IMR-90 (cell line): ENCODE measurements at regions not wholly inside any gene's neighbourhood (a gene's known extent, or its start where the extent isn't known, plus 50 kb on each side); places are given as distances from the start of the nearest gene placed in this dataset.

Experiments used
- ATAC-seq: fragments of 200-7000 bp; cut with Tn5 transposase; 2 replicates; pipeline ENCODE4 v1.9.1; 2020; ENCODE audit warnings: low read depth, mild to moderate bottlenecking, moderate library complexity
- BruUV-seq: library from RNA; stranded (reverse); fragments of 400-500 nt; replicated peaks from 2 replicates; lab custom pipeline; 2021; lab: Mats Ljungman, UMichigan
- CTCF ChIA-PET: fragments of 300-600 bp; formaldehyde crosslinking; extraction: SDS; loops from one replicate; lab custom pipeline; 2021; ENCODE audit warnings: antibody characterized with exemption; lab: Yijun Ruan, JAX
- POLR2A ChIA-PET: fragments of 300-600 bp; sonication (Branson Sonifier 250); formaldehyde crosslinking; loops from one replicate; lab custom pipeline; 2022; ENCODE audit warnings: antibody characterized with exemption; ENCODE audit not compliant: unreplicated experiment; lab: Charles Lee
- DNase-seq: peaks from one replicate; pipeline ENCODE4 v3.0.0; 2013
- H2AFZ ChIP-seq: replicated peaks from 2 replicates; pipeline ENCODE3; 2013; ENCODE audit warnings: low read length, mild to moderate bottlenecking; ENCODE audit not compliant: poor library complexity
- H2AK5ac ChIP-seq: 2 replicates; pipeline ENCODE4 v1.6.1; 2013; ENCODE audit warnings: low read depth, low read length, inconsistent platforms
- H2AK9ac ChIP-seq: replicated peaks from 2 replicates; pipeline ENCODE3; 2013; ENCODE audit warnings: mild to moderate bottlenecking, low read depth, low read length, moderate library complexity; ENCODE audit not compliant: poor library complexity
- H2BK120ac ChIP-seq: 2 replicates; pipeline ENCODE4 v1.6.1; 2013; ENCODE audit warnings: low read depth, low read length, inconsistent platforms
- H2BK15ac ChIP-seq: 3 replicates; pipeline ENCODE4 v1.6.1; 2013; ENCODE audit warnings: low read depth, low read length, inconsistent platforms
- H2BK20ac ChIP-seq: 2 replicates; pipeline ENCODE4 v1.6.1; 2013; ENCODE audit warnings: low read depth, mild to moderate bottlenecking, inconsistent platforms, low read length, moderate library complexity
- H2BK5ac ChIP-seq: 2 replicates; pipeline ENCODE4 v1.6.1; 2013; ENCODE audit warnings: mild to moderate bottlenecking, low read depth, low read length, inconsistent platforms; ENCODE audit not compliant: poor library complexity, severe bottlenecking
- H3K14ac ChIP-seq: replicated peaks from 2 replicates; pipeline ENCODE4 v1.6.1; 2013; ENCODE audit warnings: low read depth, low read length, inconsistent platforms
- H3K18ac ChIP-seq: 2 replicates; pipeline ENCODE4 v1.6.1; 2013; ENCODE audit warnings: low read depth, low read length, control low read depth
- H3K23ac ChIP-seq: 2 replicates; pipeline ENCODE4 v1.6.1; 2013; ENCODE audit warnings: low read depth, low read length, inconsistent platforms
- H3K27ac ChIP-seq: 2 replicates; pipeline ENCODE4 v1.5.1; 2013; ENCODE audit warnings: mild to moderate bottlenecking, control low read depth, low read length; ENCODE audit not compliant: insufficient read depth
- H3K27me3 ChIP-seq: 2 replicates; pipeline ENCODE4 v1.6.1; 2013; ENCODE audit warnings: low read length; ENCODE audit not compliant: control insufficient read depth, insufficient read depth
- H3K36me3 ChIP-seq: 2 replicates; pipeline ENCODE4 v1.6.1; 2013; ENCODE audit warnings: low read length, mixed read lengths; ENCODE audit not compliant: control insufficient read depth, insufficient read depth
- H3K4ac ChIP-seq: 2 replicates; pipeline ENCODE4 v1.6.1; 2013; ENCODE audit warnings: low read depth, low read length, inconsistent platforms
- H3K4me1 ChIP-seq: 2 replicates; pipeline ENCODE4 v1.6.1; 2013; ENCODE audit warnings: low read length, mixed read lengths; ENCODE audit not compliant: control insufficient read depth, insufficient read depth
- H3K4me2 ChIP-seq: 2 replicates; pipeline ENCODE4 v1.6.1; 2013; ENCODE audit warnings: low read depth, mild to moderate bottlenecking, control low read depth, low read length, moderate library complexity
- H3K4me3 ChIP-seq: 2 replicates; pipeline ENCODE4 v1.5.1; 2013; ENCODE audit warnings: low read depth, mild to moderate bottlenecking, control low read depth, low read length, moderate library complexity; ENCODE audit not compliant: insufficient read depth
- H3K56ac ChIP-seq: 2 replicates; pipeline ENCODE4 v1.6.1; 2013; ENCODE audit warnings: low read length, inconsistent platforms; ENCODE audit not compliant: insufficient read depth; ENCODE audit errors: extremely low read depth
- H3K79me1 ChIP-seq, 2 experiments: 2 replicates each; pipeline ENCODE4 v1.6.1; 2013; ENCODE audit warnings: low read length in 2 of 2, inconsistent platforms in 1 of 2, low read depth in 1 of 2
- H3K9ac ChIP-seq: 2 replicates; pipeline ENCODE4 v1.6.1; 2013; ENCODE audit warnings: low read depth, low read length, control low read depth
- H3K9me1 ChIP-seq: 2 replicates; pipeline ENCODE4 v1.6.1; 2013; ENCODE audit warnings: low read length, inconsistent platforms; ENCODE audit not compliant: insufficient read depth
- H3K9me3 ChIP-seq: 2 replicates; pipeline ENCODE4 v1.6.1; 2013; ENCODE audit warnings: low read length; ENCODE audit not compliant: control insufficient read depth, insufficient read depth
- H4K20me1 ChIP-seq: 2 replicates; pipeline ENCODE4 v1.6.1; 2013; ENCODE audit warnings: low read length, inconsistent platforms; ENCODE audit not compliant: insufficient read depth
- H4K5ac ChIP-seq: 2 replicates; pipeline ENCODE4 v1.6.1; 2013; ENCODE audit warnings: mild to moderate bottlenecking, low read depth, low read length, control low read depth
- H4K8ac ChIP-seq, 2 experiments: 2 replicates each; pipeline ENCODE4 v1.6.1; 2013; ENCODE audit warnings: low read depth in 2 of 2, low read length in 2 of 2, control low read depth in 1 of 2, inconsistent platforms in 1 of 2
- H4K91ac ChIP-seq: 2 replicates; pipeline ENCODE4 v1.6.1; 2013; ENCODE audit warnings: low read depth, low read length, inconsistent platforms; ENCODE audit not compliant: insufficient read depth
- BHLHE40 ChIP-seq: fragments of 150-350 bp; IDR thresholded peaks from 2 replicates; pipeline ENCODE4 v1.6.1; 2016; ENCODE audit warnings: mild to moderate bottlenecking, low read depth, low read length
- CHD1 ChIP-seq: IDR thresholded peaks from 2 replicates; pipeline ENCODE4 v1.6.1; 2012; ENCODE audit warnings: low read depth, low read length, improper control_type of control experiment
- FOS ChIP-seq: fragments of 150-350 bp; IDR thresholded peaks from 2 replicates; pipeline ENCODE4 v1.6.1; 2016; ENCODE audit warnings: low read depth, low read length
- MAFK ChIP-seq: IDR thresholded peaks from 2 replicates; pipeline ENCODE4 v1.6.1; 2012; ENCODE audit warnings: low read depth, low read length, improper control_type of control experiment
- POLR2A ChIP-seq: IDR thresholded peaks from 2 replicates; pipeline ENCODE4 v1.6.1; 2012; ENCODE audit warnings: mild to moderate bottlenecking, low read depth, low read length
- RAD21 ChIP-seq: IDR thresholded peaks from 2 replicates; pipeline ENCODE4 v1.6.1; 2012; ENCODE audit warnings: low read length, improper control_type of control experiment
- RFX5 ChIP-seq: IDR thresholded peaks from 2 replicates; pipeline ENCODE4 v1.8.0; 2012; ENCODE audit warnings: low read depth, mild to moderate bottlenecking, low read length, moderate library complexity
- SMC3 ChIP-seq: fragments of 150-350 bp; IDR thresholded peaks from 2 replicates; pipeline ENCODE4 v1.6.1; 2016; ENCODE audit warnings: low read depth, mild to moderate bottlenecking, antibody characterized with exemption, low read length, moderate library complexity
- WGBS, 2 experiments: methylation state at CpG; one replicate each; pipeline versions ENCODE4 v1.1.5 to v1.1.7; 2013; ENCODE audit warnings: missing lambda C conversion rate in 2 of 2; ENCODE audit not compliant: insufficient read length in 1 of 2; ENCODE audit errors: extremely low coverage in 2 of 2; 5-methylcytosine and 5-hydroxymethylcytosine counted together
- dilution Hi-C: fragments of 300-500 bp; cut with HindIII; formaldehyde crosslinking; loops from one replicate; pipeline ENCODE4 v1.14.3; 2018; ENCODE audit warnings: low sequenced_read_pairs; ENCODE audit not compliant: unreplicated experiment
- in situ Hi-C: fragments of 300-500 bp; cut with MboI; formaldehyde crosslinking; loops from 3 replicates; pipeline ENCODE4 v1.14.3; 2019; ENCODE audit warnings: low sequenced_read_pairs, inconsistent platforms, mixed read lengths
- intact Hi-C: fragments of 100-400 bp; cut with micrococcal nuclease; formaldehyde crosslinking; loops from 2 replicates; pipeline ENCODE4 v1.10.0; 2022
- TF ChIP-seq, protein P1 (sequence below): fragments of 150-350 bp; IDR thresholded peaks from 2 replicates; pipeline ENCODE4 v1.6.1; 2017; ENCODE audit warnings: mild to moderate bottlenecking, antibody characterized with exemption, low read length, low read depth

DNA sequence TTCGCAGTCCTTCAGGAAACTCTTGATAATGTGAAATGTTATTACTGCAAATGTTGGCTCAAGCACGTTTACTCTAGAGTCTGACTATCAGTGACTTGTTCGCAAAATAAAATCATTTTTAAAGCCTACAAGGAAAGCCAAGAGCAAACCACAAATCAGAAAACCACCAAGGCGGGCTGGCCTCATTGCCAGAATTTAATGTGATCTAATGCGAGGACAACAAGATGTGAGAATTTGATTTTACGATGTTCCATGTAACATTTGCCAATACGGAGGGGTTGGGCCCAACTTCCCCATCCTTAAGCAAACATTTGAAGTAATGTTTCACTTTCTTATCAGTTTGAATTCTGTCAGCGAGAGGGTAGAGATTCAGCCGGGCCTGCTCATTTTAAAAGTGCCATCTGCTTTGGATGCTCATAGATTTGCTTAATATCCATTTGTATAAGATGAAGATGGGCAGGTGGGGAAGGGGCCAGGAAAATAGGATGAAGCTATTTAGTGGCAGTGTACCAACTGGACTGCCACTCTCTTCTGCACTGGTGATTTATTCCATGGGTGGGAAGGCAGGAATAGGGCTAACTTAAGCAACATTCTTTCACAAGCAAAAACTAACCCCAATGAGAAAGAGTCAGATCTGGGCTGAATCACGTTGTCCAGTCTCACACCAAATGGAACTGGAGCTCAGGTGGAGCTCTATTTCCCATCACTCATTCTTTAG lies 225.3 kb downstream of the ANAPC10 start:
- no peak overlapping the region for H3K27ac ChIP-seq
- no peaks in the 10 kb centered on the region for H3K79me1 ChIP-seq
- no peak overlapping the region for H2AK9ac ChIP-seq
- intact Hi-C loops (no loop called here), in situ Hi-C loops (no loop called here), dilution Hi-C loops (no loop called here)
- DNase-seq (no peak), ATAC-seq (no peak)
- no peaks in the 10 kb centered on the region for H3K9me1 ChIP-seq
- H2BK20ac ChIP-seq, result no peak overlapping the region
- no peak overlapping the region for H3K14ac ChIP-seq
- no peaks in the 10 kb centered on the region for H3K4me1 ChIP-seq
- no peak overlapping the region for H4K8ac ChIP-seq
- no peaks in the 10 kb centered on the region for H3K36me3 ChIP-seq
- H3K23ac ChIP-seq, result no peak overlapping the region
- BruUV-seq, result no TSS peak
- no peaks in the 10 kb centered on the region for H3K9me3 ChIP-seq
- no peak overlapping the region for H4K5ac ChIP-seq
- H3K9ac ChIP-seq, result no peak overlapping the region
- no peak overlapping the region for H2BK120ac ChIP-seq
- no peak overlapping the region for H2BK15ac ChIP-seq
- no peak overlapping the region for H4K91ac ChIP-seq
- H3K4ac ChIP-seq, result no peak overlapping the region
- no peak overlapping the region for H2AFZ ChIP-seq
- H3K56ac ChIP-seq, result no peak overlapping the region
- no CpG with 5 or more reads among the region's 10 CpGs for WGBS, 2 experiments
- POLR2A ChIA-PET, result no interaction called here
- CTCF ChIA-PET, result no interaction called here
- H2BK5ac ChIP-seq, result no peak overlapping the region
- TF ChIP-seq RAD21 (no peak), FOS (no peak), SMC3 (no peak), MAFK (no peak), CHD1 (no peak), POLR2A (no peak), BHLHE40 (no peak), RFX5 (no peak)
- TF ChIP-seq, protein P1, sequence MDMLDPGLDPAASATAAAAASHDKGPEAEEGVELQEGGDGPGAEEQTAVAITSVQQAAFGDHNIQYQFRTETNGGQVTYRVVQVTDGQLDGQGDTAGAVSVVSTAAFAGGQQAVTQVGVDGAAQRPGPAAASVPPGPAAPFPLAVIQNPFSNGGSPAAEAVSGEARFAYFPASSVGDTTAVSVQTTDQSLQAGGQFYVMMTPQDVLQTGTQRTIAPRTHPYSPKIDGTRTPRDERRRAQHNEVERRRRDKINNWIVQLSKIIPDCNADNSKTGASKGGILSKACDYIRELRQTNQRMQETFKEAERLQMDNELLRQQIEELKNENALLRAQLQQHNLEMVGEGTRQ, result no peak
- H3K4me2 ChIP-seq, result no peak overlapping the region
- no peak overlapping the region for H3K4me3 ChIP-seq
- H2AK5ac ChIP-seq, result no peak overlapping the region
- no peaks in the 10 kb centered on the region for H4K20me1 ChIP-seq
- no peak overlapping the region for H3K18ac ChIP-seq
- no peaks in the 10 kb centered on the region for H3K27me3 ChIP-seq
